Activated CD8-positive, alpha-beta memory T cell treated with anti-CD3 and anti-CD28 coated beads for 36 hours (primary cell): ENCODE measurements at regions not wholly inside any gene's neighbourhood (a gene's known extent, or its start where the extent isn't known, plus 50 kb on each side); places are given as distances from the start of the nearest gene placed in this dataset.
"Not testable (repeated sequence)": the region's sequence is repeated elsewhere in the genome, so short reads cannot be mapped to it uniquely, and the experiment has no call there.

Experiments used
- CTCF ChIA-PET: fragments of 350-600 bp; sonication (Branson Sonifier 250); formaldehyde crosslinking; loops from one replicate; lab custom pipeline; 2021; ENCODE audit warnings: antibody characterized with exemption; lab: Charles Lee
- POLR2A ChIA-PET: fragments of 350-600 bp; sonication (Branson Sonifier 250); formaldehyde crosslinking; loops from one replicate; lab custom pipeline; 2021; ENCODE audit warnings: antibody characterized with exemption; lab: Charles Lee

GRCh38 chr3:106850437-106850836, 526.8 kb upstream of the CCDC54 start:
- POLR2A ChIA-PET, result no interaction called here
- CTCF ChIA-PET, result no interaction called here

GRCh38 chr3:106858321-106858720, 518.9 kb upstream of the CCDC54 start:
- CTCF ChIA-PET, result interaction anchor here (0.6 kb wide), 1 partner anchor 15 kb away, joined by 3 read pairs; no protein-coding TSS in a partner anchor
- POLR2A ChIA-PET, result not testable (repeated sequence)

GRCh38 chr3:106860182-106860581, 517.1 kb upstream of the CCDC54 start:
- ChIA-PET CTCF (interaction anchor here (0.5 kb wide), 1 partner anchor 247 kb away, joined by 5 read pairs; no protein-coding TSS in a partner anchor), POLR2A (no interaction called here)

- ChIA-PET POLR2A (no interaction called here), CTCF (no interaction called here)
These were observed 515.2 kb upstream of the CCDC54 start for GRCh38 chr3:106862067-106862466.

GRCh38 chr3:106877627-106878026, 499.6 kb upstream of the CCDC54 start:
- ChIA-PET POLR2A (no interaction called here), CTCF (no interaction called here)

- ChIA-PET POLR2A (no interaction called here), CTCF (no interaction called here)
These were observed 497.0 kb upstream of the CCDC54 start for GRCh38 chr3:106880206-106880605.

- CTCF ChIA-PET, result no interaction called here
These were observed 496.1 kb upstream of the CCDC54 start for GRCh38 chr3:106881186-106881585.

GRCh38 chr3:106882297-106882696, 494.9 kb upstream of the CCDC54 start:
- ChIA-PET POLR2A (no interaction called here), CTCF (no interaction called here)

More at GRCh38 chr3:106881186-106881585, 496.1 kb upstream of the CCDC54 start:
- POLR2A ChIA-PET, result no interaction called here

GRCh38 chr3:106906074-106906473, 471.2 kb upstream of the CCDC54 start:
- ChIA-PET POLR2A (no interaction called here), CTCF (no interaction called here)

- POLR2A ChIA-PET, result no interaction called here
These were observed 468.9 kb upstream of the CCDC54 start for GRCh38 chr3:106908181-106908938.

GRCh38 chr3:106913111-106913698, 464.0 kb upstream of the CCDC54 start:
- ChIA-PET POLR2A (no interaction called here), CTCF (no interaction called here)

More at GRCh38 chr3:106908181-106908938, 468.9 kb upstream of the CCDC54 start:
- CTCF ChIA-PET, result no interaction called here

- CTCF ChIA-PET, result no interaction called here
- POLR2A ChIA-PET, result no interaction called here
These were observed 463.3 kb upstream of the CCDC54 start for GRCh38 chr3:106913966-106914365.

- ChIA-PET CTCF (no interaction called here), POLR2A (no interaction called here)
These were observed 456.6 kb upstream of the CCDC54 start for GRCh38 chr3:106920609-106921008.

GRCh38 chr3:106929081-106929480, 448.2 kb upstream of the CCDC54 start:
- CTCF ChIA-PET, result no interaction called here
- POLR2A ChIA-PET, result no interaction called here

- POLR2A ChIA-PET, result no interaction called here
- CTCF ChIA-PET, result no interaction called here
These were observed 447.2 kb upstream of the CCDC54 start for GRCh38 chr3:106930086-106930485.

GRCh38 chr3:106931904-106932303, 445.3 kb upstream of the CCDC54 start:
- POLR2A ChIA-PET, result no interaction called here
- CTCF ChIA-PET, result no interaction called here

GRCh38 chr3:106936337-106936736, 440.9 kb upstream of the CCDC54 start:
- ChIA-PET POLR2A (no interaction called here), CTCF (no interaction called here)

- ChIA-PET POLR2A (no interaction called here), CTCF (no interaction called here)
These were observed 435.2 kb upstream of the CCDC54 start for GRCh38 chr3:106942051-106942450.

GRCh38 chr3:106943071-106943470, 434.2 kb upstream of the CCDC54 start:
- ChIA-PET CTCF (no interaction called here), POLR2A (no interaction called here)

GRCh38 chr3:106945435-106945834, 431.8 kb upstream of the CCDC54 start:
- POLR2A ChIA-PET, result no interaction called here

GRCh38 chr3:106946866-106947265, 430.4 kb upstream of the CCDC54 start:
- POLR2A ChIA-PET, result no interaction called here
- CTCF ChIA-PET, result no interaction called here

More at GRCh38 chr3:106945435-106945834, 431.8 kb upstream of the CCDC54 start:
- CTCF ChIA-PET, result no interaction called here
